Glomerular visceral epithelial cell (primary cell): ENCODE measurements at regions not wholly inside any gene's neighbourhood (a gene's known extent, or its start where the extent isn't known, plus 50 kb on each side); places are given as distances from the start of the nearest gene placed in this dataset.
"Not testable (repeated sequence)": the region's sequence is repeated elsewhere in the genome, so short reads cannot be mapped to it uniquely, and the experiment has no call there.

Experiments used
- DNase-seq: peaks from one replicate; pipeline ENCODE4 v3.0.0-alpha.2; 2016; ENCODE audit errors: extremely low spot score

GRCh38 chr6:9028086-9028485, 592.7 kb upstream of the SLC35B3 start:
- no peak for DNase-seq

- no peak for DNase-seq
Observed at GRCh38 chr6:9025796-9026394, 590.5 kb upstream of the SLC35B3 start.

GRCh38 chr6:9025228-9025627, 589.9 kb upstream of the SLC35B3 start:
- DNase-seq, result no peak

DNA sequence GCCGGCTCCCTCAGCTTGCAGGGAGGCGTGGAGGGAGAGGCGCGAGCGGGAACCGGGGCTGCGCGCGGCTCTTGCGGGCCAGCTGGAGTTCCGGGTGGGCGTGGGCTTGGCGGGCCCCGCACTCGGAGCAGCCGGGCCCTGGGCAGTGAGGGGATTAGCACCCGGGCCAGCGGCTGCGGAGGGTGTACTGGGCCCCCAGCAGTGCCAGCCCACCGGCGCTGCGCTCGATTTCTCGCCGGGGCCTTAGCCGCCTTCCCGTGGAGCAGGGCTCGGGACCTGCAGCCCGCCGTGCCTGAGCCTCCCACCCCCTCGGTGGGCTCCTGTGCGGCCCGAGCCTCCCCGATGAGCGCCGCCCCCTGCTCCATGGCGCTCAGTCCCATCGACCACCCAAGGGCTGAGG, 588.9 kb upstream of the SLC35B3 start:
- not testable (repeated sequence) for DNase-seq

GRCh38 chr6:9020001-9020400, 584.7 kb upstream of the SLC35B3 start:
- no peak for DNase-seq

DNA sequence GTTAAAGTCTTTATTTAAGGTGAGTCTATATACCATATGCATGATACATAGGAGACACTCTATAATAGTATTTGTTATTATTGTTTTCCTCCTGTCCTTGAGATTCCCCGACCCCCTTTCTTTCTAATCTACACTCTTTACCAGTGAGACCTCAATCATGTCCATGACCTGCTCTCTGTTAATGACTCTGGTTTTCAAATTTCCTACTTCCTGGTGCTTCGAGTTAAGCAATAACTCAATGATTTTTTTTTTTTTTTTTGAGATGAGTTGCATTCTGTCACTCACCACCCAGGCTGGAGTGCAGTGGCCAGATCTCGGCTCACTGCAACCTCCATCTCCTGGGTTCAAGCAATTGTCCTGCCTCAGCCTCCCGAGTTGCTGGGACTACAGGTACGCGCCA, 574.6 kb upstream of the SLC35B3 start:
- DNase-seq, result no peak

DNA sequence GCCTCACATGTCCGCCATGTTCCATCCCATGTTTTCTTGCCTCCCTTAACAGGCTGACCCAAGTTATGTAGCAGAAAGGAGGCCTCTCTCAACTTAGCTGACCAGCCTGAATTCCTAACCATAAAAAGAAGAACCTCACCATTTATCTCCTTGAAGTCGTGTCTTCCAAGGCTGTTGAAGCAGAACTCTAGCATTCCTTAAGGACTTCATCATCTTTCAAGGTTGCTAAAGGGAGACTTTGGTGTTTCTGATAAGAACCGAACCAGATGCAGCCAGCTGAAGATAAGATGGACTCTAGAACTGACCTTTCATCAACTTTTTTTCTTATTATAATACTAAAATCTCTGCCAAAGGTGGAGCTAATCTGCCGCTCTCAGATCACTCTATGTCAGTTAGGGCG, 571.7 kb upstream of the SLC35B3 start:
- DNase-seq, result peak; percentile 5

DNA sequence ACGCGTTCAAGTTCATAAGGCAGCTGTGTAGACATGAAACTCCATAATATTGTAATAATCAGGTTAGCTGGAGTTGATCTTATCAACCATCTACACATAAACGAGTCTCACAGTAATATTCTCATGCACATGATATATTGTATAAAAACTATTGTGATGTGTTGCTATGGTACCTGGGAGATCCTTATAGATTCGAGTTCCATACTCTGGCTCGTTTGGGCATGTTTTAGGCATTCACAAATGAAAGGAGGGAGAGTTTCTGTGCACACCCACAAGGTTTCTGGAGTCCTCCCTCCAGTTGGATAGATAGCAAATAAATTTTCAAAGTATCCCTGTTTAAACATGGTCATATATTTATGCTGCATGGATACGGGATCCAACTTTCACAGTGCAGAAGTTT, 567.5 kb upstream of the SLC35B3 start:
- DNase-seq, result no peak

- DNase-seq, result no peak
Observed at GRCh38 chr6:8995156-8995555, 559.8 kb upstream of the SLC35B3 start.

DNA sequence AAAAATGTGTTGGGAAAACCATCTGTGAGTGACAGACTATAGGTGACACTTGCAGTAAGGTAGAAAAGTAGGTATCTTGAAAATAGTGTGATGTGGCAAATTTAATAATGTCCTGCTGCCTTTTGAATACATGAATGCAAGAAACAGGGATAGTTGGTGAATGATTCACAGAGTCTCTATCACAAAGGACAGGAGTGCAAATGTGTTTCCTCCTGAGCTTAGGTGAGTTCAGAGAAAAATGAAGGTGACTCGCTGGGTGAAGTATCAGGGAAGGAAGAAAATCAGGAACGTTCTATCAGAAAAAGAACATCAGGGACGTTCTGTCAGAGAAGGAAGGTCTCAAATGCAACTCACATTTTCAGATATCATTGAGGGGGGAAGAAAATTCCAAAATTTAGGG, 557.8 kb upstream of the SLC35B3 start:
- DNase-seq, result no peak

DNA sequence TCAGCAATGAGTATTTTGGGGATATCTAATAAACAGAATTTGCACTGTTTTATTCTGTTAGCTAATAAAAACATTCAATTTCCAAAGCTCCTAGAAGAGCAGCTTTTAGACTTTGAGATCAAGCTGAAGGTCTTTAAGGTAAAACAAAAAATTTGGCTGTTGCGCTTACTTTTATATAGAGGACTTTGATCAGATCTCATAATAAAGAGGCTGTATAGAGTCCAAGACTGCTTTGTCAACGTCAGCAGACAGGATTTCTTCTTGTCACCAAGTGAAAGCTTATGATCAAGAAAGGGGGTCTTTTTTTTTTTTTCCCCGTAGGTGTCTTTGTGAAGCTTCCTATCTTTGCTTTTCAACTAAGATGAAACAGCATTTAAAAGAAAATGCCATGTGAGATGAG, 556.5 kb upstream of the SLC35B3 start:
- no peak for DNase-seq

DNA sequence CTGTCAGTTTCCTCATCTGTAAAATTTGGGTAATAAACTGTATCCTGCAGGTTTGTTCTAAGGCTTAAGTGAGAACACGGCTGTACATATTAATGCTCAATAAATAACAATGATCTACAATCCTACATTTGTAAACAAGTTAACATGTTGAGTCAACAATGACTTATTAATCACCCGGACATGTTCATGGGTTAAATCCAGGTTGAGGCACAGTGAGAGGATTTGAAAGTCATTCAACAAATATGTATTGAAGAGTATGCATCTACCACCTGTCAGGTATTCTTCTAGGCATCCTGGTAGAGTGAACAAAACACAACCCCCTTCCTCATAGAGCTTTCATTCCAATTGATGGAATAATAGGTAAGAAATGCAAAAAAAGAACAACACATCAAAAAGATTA, 554.7 kb upstream of the SLC35B3 start:
- no peak for DNase-seq

DNA sequence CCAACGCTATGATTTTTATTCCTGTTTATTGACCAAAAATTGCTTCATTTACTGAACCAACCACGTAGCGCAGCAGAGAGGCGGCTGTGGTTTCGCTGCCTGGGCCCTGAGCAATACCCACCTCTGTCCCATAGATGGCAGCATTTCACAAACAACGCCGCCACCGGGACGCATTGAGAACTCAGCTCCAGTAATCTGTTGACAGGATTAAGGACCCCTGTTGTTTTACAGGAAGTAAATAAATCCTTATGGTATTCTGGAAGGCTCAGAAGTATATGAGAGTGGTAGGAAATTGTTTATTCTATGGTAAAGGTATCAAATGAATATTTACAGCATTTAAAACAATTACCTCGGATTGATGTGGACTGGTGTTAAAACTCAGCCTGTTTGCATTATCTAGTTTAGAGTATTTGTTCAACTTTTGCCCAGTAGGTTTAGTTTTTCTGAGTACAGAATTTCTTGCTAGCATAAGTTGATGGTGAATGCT, 547.9 kb upstream of the SLC35B3 start:
- DNase-seq, result peak; percentile 56

GRCh38 chr6:8982668-8983067, 547.3 kb upstream of the SLC35B3 start:
- no peak for DNase-seq

GRCh38 chr6:8973395-8973794, 538.0 kb upstream of the SLC35B3 start:
- no peak for DNase-seq

- no peak for DNase-seq
Observed at GRCh38 chr6:8969747-8970146, 534.4 kb upstream of the SLC35B3 start.

DNA sequence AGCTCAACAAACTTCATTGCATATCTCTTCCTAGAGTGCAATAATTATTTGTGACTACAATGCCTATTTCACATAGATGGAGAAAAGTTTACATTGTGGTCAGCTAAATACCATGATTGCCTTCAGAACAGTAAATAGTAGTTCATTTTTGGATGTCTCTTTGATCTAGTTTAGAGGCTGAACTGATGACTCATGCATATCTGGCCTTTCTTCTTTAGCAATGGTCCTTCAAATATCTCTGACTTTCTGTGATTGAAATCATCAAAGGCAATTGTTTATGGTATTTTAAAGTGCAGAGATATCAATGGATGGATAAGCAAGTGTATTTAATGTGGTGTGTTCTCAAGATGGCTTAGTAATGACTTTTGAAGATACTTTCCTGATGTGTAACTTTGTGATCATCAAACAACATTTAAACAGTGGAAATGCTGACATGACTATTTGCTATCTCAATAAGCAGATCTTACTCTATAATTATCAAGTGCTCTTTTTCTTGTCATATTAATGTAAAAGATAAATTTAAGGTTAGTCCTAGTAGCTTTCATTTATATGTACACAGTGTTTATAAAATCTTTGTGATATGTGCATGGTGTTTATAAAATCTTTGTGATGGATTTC, 523.7 kb upstream of the SLC35B3 start:
- DNase-seq, result no peak

DNA sequence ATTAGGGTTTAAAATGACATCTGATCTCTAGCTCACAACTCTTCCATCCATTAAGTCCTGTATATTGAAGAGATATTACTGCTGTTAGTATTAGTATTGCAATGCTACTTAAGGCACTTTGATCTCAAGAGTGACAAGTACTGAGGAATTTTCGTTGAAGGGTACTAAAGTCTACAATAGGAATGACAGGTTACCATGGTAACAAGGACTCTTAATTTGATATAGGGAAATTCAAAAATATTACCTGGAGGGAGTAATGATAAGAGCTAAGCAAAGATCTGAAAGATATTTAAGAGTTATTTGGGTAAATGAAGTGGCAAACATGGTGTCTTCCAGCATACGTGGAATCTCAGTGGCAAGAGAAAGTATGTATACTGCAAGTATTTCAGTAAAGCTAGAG, 518.0 kb upstream of the SLC35B3 start:
- DNase-seq, result no peak

GRCh38 chr6:8948733-8949132, 513.4 kb upstream of the SLC35B3 start:
- DNase-seq, result no peak

DNA sequence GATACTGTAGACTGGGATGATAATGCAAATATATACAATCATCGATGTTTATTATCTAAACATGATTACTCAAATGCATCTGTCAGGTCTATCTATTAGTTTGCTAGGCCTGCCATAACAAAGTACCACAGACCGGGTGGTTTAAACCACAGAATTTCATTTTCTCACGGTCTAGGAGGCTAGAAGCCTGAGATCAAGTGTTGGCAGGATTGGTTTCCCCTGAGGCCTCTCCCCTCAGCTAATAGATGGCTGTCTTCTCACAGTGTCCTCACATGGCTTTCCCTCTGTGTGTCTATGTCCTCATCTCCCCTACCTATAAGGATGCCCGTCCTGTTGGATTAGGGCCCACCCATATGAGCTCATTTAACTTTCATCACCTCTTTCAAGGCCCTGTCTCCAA, 512.6 kb upstream of the SLC35B3 start:
- DNase-seq, result no peak

DNA sequence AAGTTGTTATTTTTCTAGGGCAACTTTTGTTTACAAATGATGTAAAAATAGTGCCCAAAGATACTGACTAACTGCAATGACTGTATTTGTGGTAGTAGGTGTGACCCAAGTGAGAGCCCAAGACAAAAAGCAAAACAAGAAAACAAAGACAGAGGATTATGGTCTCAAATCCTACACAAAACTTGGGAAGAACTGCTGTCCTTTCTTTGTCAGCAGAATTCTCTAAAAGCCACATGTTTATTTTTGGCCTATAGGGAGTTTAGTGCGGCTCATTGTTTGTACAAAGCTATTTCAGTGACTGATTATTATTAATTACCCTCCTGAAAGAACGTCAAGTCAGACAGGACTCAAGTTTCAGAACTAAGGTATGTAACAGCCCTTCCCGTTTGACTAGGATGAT, 509.2 kb upstream of the SLC35B3 start:
- no peak for DNase-seq

- no peak for DNase-seq
Observed at GRCh38 chr6:8943073-8943472, 507.7 kb upstream of the SLC35B3 start.

- DNase-seq, result no peak
Observed at GRCh38 chr6:8941577-8941976, 506.2 kb upstream of the SLC35B3 start.

GRCh38 chr6:8940356-8940755, 505.0 kb upstream of the SLC35B3 start:
- DNase-seq, result no peak
